Bronchial epithelial cell (primary cell): ENCODE measurements at regions not wholly inside any gene's neighbourhood (a gene's known extent, or its start where the extent isn't known, plus 50 kb on each side); places are given as distances from the start of the nearest gene placed in this dataset.
"Not testable (repeated sequence)": the region's sequence is repeated elsewhere in the genome, so short reads cannot be mapped to it uniquely, and the experiment has no call there.

Experiments
- DNase-seq: peaks from one replicate; pipeline ENCODE4 v3.0.0-alpha.2; 2010; ENCODE audit warnings: low read depth
- FAIRE-seq: peaks from 2 replicates; lab custom pipeline; 2011; peaks lifted over from hg19 to GRCh38; lab: Jason Lieb, UNC
- H3K27me3 ChIP-seq: 2 replicates; pipeline ENCODE4 v1.5.1; 2011; ENCODE audit warnings: low read length; ENCODE audit not compliant: control insufficient read depth, insufficient read depth
- H3K36me3 ChIP-seq: 2 replicates; pipeline ENCODE4 v1.5.1; 2011; ENCODE audit warnings: low read length; ENCODE audit not compliant: control insufficient read depth, insufficient read depth
- H3K4me3 ChIP-seq: 2 replicates; pipeline ENCODE4 v1.5.1; 2011; ENCODE audit warnings: mild to moderate bottlenecking, low read depth, low read length, control low read depth
- CTCF ChIP-seq: IDR thresholded peaks from 2 replicates; pipeline ENCODE4 v1.5.1; 2011; ENCODE audit warnings: mild to moderate bottlenecking, moderate library complexity, low read length, control low read depth, inconsistent platforms; ENCODE audit not compliant: insufficient read depth, severe bottlenecking

- Histone ChIP-seq H3K36me3 (no peaks in the 10 kb centered on the region), H3K4me3 (no peak overlapping the region), H3K27me3 (no peaks in the 10 kb centered on the region)
- TF ChIP-seq CTCF = no peak
- DNase-seq (peak; percentile 92), FAIRE-seq (no peak)
Observed at GRCh38 chr3:112757197-112757596, 89.5 kb downstream of the CD200R1L start.

- DNase-seq = no peak
- no peak for TF ChIP-seq CTCF
- FAIRE-seq = no peak
- H3K36me3 ChIP-seq = no peaks in the 10 kb centered on the region
- H3K27me3 ChIP-seq = no peaks in the 10 kb centered on the region
- H3K4me3 ChIP-seq = no peak overlapping the region
Observed at GRCh38 chr3:112755845-112756613, 90.6 kb downstream of the CD200R1L start.

GRCh38 chr3:112755046-112755445, 91.6 kb downstream of the CD200R1L start:
- DNase-seq, H3K4me3 ChIP-seq, FAIRE-seq, H3K27me3 ChIP-seq, H3K36me3 ChIP-seq: not testable (repeated sequence)

- no peaks in the 10 kb centered on the region for H3K27me3 ChIP-seq
- no peak overlapping the region for H3K4me3 ChIP-seq
- H3K36me3 ChIP-seq = no peaks in the 10 kb centered on the region
- FAIRE-seq = no peak
- TF ChIP-seq CTCF = no peak
- no peak for DNase-seq
Observed at GRCh38 chr3:112751564-112752512, 94.8 kb downstream of the CD200R1L start.

GRCh38 chr3:112751061-112751460, 95.6 kb downstream of the CD200R1L start:
- no peak for TF ChIP-seq CTCF
- FAIRE-seq (no peak), DNase-seq (no peak)
- Histone ChIP-seq H3K4me3 (no peak overlapping the region), H3K27me3 (no peaks in the 10 kb centered on the region), H3K36me3 (no peaks in the 10 kb centered on the region)

GRCh38 chr3:112747624-112748023, 99.0 kb downstream of the CD200R1L start:
- DNase-seq (no peak), FAIRE-seq (no peak)
- TF ChIP-seq CTCF = no peak
- Histone ChIP-seq H3K36me3 (no peaks in the 10 kb centered on the region), H3K27me3 (no peaks in the 10 kb centered on the region), H3K4me3 (no peak overlapping the region)
